GM19238 (cell line): ENCODE measurements at regions not wholly inside any gene's neighbourhood (a gene's known extent, or its start where the extent isn't known, plus 50 kb on each side); places are given as distances from the start of the nearest gene placed in this dataset.
"Not testable (repeated sequence)": the region's sequence is repeated elsewhere in the genome, so short reads cannot be mapped to it uniquely, and the experiment has no call there.

Experiments
- DNase-seq: peaks from one replicate; pipeline ENCODE4 v3.0.0; 2011; ENCODE audit warnings: low spot score; ENCODE audit not compliant: insufficient read length

GRCh38 chr1:14340002-14340785 is 258.3 kb upstream of the KAZN start:
- DNase-seq: no peak

- DNase-seq: no peak
Measured at GRCh38 chr1:14341147-14341546, 257.3 kb upstream of the KAZN start.

DNA sequence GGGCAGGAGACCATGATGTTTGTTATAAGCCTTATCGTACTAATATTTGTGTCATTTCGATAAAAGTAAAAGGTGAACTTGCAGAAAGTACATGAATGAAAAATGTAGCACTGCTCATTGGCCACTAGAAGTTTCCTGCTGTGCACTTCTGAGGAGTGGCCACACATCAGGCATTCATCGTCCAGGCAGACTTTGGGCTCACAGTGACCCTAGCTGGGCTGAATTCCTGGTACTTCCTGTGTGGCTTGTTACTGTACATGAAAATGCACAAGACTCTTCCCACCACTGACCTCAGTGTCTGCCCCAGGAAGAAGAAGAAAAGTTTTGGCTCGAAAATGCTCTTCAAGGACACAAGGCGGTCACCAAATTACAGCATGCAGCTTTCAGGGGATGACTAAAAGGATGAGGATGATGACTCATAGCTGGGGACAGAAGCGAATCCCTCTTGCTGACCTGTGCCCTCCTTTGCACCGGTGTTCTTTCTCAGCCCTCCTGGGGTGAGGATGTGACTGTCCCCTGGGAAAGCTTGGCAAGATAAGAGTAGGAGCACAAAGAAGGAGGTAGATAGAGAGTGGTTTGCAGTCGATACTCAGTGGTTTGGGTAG is 252.4 kb upstream of the KAZN start:
- no peak for DNase-seq

- DNase-seq: no peak
Measured at GRCh38 chr1:14347186-14347585, 251.3 kb upstream of the KAZN start.

- no peak for DNase-seq
Measured at GRCh38 chr1:14347776-14348175, 250.7 kb upstream of the KAZN start.

GRCh38 chr1:14350197-14350596 is 248.3 kb upstream of the KAZN start:
- no peak for DNase-seq

GRCh38 chr1:14352897-14353296 is 245.6 kb upstream of the KAZN start:
- no peak for DNase-seq

- DNase-seq: not testable (repeated sequence)
Measured at GRCh38 chr1:14361005-14361404, 237.5 kb upstream of the KAZN start.

DNA sequence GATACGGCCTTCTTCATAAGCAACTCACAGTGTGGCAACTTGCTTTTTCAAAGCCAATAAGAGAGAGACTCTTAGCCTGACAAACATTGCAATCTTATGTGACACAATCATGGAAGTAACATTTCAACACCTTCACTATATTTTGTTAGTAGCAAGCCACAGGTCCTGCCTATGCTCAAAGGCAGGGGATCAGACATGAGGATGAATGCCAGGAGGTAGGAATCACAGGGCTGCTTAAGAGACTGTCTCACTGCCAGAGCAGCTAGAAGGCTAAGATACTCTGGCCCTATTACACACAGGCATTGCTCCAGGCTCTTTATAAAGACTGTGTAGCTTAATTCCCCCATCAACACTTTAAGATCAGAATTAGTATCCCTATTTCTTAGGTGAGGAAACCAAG is 236.2 kb upstream of the KAZN start:
- DNase-seq: no peak

- no peak for DNase-seq
Measured at GRCh38 chr1:14363036-14363590, 235.4 kb upstream of the KAZN start.

DNA sequence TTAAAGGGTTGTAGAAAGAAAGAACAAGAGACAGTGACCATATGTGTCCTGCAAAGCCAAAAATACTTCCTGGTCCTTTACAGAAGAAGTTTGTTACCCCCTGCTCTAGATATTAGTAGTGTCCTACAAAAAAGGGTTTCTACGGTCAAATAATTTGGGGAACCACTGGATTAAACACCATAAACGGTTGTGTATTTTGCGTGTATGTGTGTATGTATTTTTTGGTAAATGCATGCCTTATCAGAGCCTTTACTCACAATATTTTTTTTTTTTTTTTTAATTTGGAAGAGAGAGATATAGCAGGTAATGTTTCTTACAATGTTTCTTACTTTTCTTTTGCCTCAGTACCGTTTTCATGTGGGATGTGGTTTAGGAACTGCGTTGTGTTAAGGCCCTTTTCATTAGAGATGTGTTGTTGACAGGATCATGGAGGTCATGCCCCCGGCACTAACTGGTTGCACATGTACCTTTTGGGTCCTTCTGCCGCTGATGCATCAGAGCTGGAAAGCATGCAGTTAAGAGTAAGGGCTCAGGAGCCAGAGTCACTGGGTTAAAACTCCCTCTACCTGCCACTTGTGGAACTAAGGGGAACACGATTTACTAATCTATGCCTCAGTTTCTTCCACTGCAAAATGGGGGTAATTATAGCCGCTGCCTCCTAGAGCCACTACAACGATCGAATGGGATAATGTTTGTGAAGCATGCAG is 234.6 kb upstream of the KAZN start:
- no peak for DNase-seq

- no peak for DNase-seq
Measured at GRCh38 chr1:14365301-14365988, 233.0 kb upstream of the KAZN start.

DNA sequence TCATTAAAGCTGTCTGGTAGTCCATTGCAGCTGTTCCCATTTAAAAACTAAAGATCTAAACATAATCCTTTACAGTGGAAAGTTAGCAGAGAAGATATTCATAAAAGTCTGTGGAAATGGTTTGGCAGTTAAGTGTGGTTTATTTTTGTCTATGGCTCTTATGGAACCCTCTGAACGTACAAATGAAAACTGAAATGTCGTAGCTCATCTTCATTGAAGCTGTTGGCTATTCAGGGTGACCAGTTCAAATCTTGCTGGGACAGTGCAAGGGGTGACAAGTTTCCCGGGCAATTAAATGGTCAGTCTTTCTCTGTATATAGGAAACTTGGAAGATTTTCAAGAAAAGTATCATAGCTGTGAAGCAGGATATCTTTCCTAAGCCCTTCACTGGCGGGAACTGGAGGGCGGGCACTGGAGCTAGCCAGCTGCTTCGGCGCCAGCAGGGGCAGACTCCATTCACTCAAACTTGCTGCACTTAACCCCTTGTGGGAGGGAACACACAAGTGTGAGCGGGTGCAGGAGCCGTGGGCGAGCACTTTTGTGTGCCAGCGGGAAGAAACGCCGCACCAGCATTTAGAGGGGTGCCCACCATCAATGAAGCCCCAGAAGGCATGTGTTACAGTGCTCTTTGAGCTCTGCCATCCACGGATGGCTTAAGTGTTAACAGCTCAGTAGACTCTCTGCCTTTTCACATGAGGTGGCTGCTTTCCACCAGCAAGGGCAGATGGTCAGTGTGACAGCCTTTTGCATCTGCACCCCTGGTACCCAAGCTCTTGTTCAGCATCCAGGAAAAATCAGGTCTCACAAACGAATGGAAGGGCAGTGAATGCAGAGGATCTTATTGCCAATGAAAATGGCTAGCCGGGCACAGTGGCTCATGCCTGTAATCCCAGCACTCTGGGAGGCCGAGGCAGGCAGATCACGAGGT is 232.1 kb upstream of the KAZN start:
- DNase-seq: no peak

GRCh38 chr1:14367451-14367850 is 231.0 kb upstream of the KAZN start:
- DNase-seq: no peak

DNA sequence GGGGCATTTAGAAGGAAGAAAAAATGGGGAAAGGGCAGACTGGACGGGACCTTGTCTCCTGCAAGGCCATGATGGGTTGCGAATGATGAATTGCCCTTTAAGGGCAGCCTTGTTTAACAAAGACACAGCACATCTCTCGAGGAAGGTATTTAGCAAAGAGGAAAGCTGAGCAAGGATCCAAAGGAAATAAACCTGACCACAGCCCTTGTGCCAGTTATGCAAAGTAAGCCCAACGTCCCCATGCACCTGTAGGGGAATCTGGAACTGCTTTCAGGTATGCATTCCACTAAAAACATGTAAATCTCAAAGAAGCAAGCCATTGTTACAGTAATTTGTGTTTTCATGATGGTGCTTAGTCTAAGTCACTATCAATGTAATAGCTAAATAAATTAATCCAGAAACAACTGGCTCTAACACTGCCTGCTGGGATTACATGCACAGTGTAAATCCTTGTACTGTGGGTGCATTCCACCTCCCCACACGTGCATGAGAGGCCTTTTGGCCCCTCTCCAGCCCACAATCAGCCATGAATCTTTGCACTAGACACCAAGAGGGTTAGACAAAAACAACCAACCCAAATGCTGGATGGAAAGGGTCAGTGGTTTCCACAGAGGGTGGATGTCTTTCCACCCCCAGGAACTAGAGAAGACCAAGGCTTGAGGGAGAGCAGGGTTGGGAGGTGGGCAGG is 228.8 kb upstream of the KAZN start:
- DNase-seq: no peak

- DNase-seq: no peak
Measured at GRCh38 chr1:14371771-14372497, 226.6 kb upstream of the KAZN start.

- no peak for DNase-seq
Measured at GRCh38 chr1:14372526-14372925, 226.0 kb upstream of the KAZN start.

DNA sequence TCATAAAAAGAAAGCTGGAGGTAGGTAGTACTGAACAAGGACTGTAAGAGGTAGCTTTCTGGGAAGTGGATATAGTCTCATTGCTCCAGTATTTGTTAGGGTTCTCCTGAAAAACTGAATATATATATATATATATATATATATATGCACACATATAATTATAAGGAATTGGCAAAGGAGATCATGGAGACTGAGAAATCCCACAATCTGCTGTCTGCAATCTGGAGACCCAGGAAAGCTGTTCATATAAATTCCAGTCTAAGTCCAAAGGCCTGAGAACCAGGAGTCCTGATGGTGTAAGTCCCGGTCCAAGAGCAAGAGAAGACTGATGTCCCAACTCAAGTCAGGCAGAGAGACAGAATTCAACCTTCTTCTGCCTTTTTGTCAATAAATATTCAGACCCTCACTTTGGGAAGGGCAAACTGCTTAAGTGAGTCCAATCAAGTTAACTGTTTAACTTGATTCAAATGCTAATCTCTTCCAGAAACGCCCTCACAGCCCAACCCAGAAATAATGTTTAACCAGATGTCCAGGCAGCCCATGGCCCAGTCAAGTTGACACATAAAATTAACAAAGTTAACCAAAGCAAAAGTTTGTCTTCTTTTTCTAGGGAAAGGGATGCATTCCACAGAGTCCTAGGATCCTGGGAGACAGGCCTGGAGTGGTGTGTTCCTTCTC is 225.3 kb upstream of the KAZN start:
- no peak for DNase-seq

GRCh38 chr1:14375226-14375625 is 223.3 kb upstream of the KAZN start:
- no peak for DNase-seq
